Epidermal melanocyte (primary cell): ENCODE measurements at regions not wholly inside any gene's neighbourhood (a gene's known extent, or its start where the extent isn't known, plus 50 kb on each side); places are given as distances from the start of the nearest gene placed in this dataset.

Experiments used
- DNase-seq: peaks from one replicate; pipeline ENCODE4 v3.0.0; 2011; ENCODE audit warnings: low spot score; ENCODE audit not compliant: insufficient read length

DNA sequence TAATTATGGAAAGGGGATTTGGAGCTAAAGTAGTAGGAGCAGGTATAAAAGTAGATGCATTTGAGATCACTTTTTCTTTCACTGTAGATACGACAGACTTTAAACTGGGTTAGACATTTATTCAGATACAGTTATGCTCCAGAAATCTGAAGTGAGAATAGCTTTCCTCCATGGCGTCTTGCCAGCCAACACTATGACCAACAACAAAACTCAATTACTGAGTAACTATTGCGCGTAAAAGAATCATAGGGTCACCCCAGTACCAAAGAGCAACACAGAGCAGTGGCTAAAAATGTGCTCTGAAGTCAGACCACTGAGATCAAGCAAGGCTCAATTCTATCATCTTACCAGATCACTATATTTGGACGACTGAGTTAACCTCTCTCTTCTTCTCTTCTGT, 262.5 kb upstream of the SORCS1 start:
- no peak for DNase-seq

- no peak for DNase-seq
Observed at GRCh38 chr10:107425931-107426553, 261.5 kb upstream of the SORCS1 start.

- DNase-seq: no peak
Observed at GRCh38 chr10:107424628-107425027, 260.1 kb upstream of the SORCS1 start.

GRCh38 chr10:107423903-107424302, 259.4 kb upstream of the SORCS1 start:
- no peak for DNase-seq

DNA sequence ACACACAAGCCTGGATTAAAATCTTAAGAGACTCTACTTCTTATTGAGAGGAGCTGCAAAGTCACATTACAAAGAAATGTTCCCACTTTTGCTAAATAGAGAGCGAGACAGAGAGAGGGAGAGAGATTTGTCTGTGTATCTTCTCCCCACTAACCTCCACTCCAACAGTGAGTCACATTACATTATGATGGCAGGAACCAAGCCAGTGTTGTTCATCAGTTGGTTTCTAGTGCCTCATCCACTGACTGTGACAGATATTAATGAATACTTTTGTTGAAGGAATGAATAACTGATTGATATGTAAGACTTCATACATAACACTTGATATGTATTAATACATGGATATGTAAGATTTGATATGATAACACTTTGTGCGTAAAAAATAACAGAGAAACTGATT, 258.2 kb upstream of the SORCS1 start:
- DNase-seq: no peak

DNA sequence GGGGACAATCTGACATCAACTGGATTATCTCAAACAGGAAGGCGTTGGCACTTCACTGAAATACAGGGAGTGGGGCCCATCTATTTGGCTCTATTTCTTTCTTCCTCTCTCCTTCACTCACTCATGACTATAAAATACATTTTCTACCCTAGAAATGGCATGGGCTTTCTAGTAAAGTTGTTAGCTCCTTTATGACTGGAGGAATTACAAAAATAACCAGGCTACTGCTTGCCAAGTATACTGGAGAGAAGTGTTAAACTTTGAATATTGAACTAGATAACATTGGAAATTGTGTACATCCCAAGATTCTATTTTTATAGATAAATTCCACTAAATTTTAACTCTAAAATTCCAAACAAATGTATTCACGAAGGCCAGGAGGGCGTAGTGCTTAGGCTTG, 255.7 kb upstream of the SORCS1 start:
- DNase-seq: no peak

GRCh38 chr10:107418085-107418806, 253.7 kb upstream of the SORCS1 start:
- no peak for DNase-seq

- no peak for DNase-seq
Observed at GRCh38 chr10:107417446-107417845, 252.9 kb upstream of the SORCS1 start.

- DNase-seq: no peak
Observed at GRCh38 chr10:107415446-107415845, 250.9 kb upstream of the SORCS1 start.

DNA sequence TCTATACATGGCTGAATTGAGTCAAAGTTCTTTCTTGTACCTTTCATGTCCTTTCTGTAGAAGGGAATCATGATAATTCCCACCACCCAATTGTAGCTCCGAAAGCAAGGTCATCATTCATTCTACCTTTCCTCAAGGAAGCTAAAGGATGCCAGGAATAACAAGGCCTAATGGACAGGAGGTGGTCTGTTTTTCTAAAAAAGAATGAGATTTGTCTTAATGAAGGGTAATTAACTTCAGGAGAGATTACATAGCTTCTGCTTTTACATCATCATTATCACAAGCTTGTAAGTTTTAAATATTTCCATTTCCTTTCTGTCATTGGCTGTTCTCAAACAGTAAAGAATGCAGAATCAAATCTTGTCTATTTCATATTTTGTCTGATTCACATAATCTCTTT, 249.5 kb upstream of the SORCS1 start:
- DNase-seq: no peak

- no peak for DNase-seq
Observed at GRCh38 chr10:107409522-107409921, 245.0 kb upstream of the SORCS1 start.

DNA sequence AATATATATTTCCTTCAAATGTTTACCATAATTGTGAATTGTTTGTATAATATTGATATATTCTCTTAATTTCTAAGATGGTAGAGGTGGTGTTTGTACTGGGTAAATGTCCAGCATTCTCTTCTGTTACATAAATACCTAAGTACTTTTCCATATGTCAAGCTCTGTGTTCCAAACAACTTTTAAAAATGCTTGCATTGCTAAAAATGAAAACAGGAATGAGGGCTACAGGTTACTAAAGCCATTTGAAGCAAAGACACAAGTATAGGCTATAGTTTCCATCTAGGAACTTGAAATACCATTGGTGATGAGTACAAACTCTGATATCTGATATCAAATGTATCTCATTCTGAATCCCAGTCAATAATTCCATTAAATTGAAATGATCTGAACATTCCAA, 233.6 kb upstream of the SORCS1 start:
- DNase-seq: no peak

GRCh38 chr10:107391901-107392300, 227.4 kb upstream of the SORCS1 start:
- no peak for DNase-seq

DNA sequence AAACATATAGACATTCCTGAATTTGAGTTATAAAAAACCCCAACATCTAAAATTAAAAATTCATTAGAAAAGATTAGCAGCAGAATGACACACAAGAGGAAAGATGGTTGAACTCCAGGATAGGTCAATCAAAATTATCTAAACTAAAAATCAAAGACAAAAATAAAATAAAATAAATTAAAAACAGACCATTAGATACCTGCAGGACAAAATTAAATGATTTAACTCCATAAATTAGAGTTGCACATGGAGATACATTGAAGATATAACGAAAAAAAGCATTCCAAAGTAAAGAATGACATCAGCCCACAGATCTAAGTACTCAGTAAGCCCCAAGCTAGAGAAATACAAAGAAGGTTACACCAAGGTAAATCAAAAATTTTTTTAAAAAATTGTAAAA, 226.1 kb upstream of the SORCS1 start:
- no peak for DNase-seq

GRCh38 chr10:107383357-107383756, 218.9 kb upstream of the SORCS1 start:
- no peak for DNase-seq

DNA sequence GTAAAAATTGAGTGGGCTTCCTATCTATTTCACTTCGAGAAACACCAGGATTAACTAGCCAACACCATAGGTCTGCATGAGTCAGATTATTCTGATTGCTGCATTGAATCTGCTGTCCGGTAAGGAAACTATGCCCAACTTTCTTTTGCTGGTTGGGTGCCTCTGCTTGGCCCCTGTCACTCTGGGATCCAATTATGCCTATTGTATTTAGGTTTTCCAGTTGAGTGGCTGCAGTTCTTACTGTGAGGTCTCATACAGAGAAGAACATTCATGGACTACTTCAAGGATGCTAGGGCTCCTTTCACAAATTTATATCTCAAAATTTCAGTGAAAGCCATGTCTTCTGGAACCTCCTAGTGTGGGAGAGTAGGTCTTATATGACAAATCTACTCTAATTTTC, 215.1 kb upstream of the SORCS1 start:
- DNase-seq: no peak

DNA sequence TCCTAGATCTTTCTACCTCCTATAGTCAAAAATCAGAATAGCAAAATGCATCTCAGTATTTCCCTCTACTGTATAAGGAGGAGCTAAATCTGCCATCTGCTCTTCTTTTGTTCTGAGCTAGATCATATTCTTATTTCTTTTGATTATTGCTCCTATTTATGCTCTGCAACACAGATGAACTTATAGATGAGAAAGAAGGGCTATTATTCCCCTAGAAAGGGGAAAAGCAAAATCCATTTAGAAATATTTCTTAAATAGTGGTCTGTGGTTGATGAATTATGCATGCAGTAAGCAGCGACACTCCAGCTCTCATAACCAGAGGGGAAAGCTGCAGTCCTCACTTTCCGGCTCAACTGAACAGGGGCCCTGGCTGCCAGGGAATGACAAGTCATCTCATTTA, 207.3 kb upstream of the SORCS1 start:
- no peak for DNase-seq

DNA sequence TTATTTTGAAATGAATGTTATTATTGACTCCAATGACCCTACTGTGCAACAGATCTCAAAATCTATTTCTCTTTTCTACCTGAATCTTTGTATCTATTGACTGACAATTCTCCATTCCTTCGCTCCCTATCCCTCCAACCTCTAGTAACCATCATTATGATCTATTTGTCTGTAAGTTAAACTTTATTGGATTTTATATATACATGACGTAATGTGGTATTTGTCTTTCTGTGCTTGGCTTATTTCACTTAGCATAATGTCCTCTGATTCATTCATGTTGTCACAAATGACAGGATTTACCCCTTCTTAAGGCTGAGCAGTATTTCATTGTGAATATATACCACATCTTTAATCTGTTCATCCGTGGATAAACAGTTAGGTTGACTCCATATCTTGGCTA, 200.4 kb upstream of the SORCS1 start:
- no peak for DNase-seq

- no peak for DNase-seq
Observed at GRCh38 chr10:107362306-107362705, 197.8 kb upstream of the SORCS1 start.

DNA sequence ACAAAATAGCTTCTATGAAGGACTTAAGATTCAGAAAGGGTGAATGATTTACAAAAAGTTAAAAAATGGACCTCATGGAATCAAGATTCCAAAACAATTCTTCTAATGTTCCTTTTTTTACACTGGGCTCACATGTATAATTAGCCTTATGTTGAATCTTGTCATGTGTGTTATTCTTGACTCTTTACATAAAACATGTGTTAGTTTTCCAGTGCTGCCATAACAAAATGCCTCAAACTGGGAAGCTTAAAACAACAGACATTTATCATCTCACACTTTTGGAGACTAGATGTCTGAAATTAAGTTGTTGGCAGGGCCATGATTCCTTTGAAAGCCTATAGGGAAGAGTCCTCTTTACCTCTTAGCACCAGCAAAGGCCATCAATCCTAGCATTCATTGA, 192.5 kb upstream of the SORCS1 start:
- DNase-seq: no peak

DNA sequence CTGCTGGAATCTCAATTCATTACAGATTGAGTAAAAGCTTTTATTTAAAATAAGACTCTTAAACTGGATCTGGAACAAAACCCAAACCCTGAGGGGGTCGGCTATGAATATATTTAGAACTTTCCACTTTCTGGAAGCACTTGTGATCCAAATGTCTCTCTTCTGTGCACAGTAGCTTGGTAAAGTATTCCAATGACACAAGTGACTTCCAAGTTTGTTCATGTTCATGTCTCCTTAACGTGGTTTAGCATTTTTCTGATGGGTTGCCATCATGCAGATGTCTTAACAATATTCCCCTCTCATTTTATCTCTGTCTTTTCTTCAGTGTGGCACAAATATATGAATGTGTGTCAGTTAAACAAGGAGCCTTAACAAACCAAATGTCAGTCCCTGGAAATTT, 191.9 kb upstream of the SORCS1 start:
- DNase-seq: no peak

GRCh38 chr10:107342711-107343110, 178.2 kb upstream of the SORCS1 start:
- DNase-seq: no peak

DNA sequence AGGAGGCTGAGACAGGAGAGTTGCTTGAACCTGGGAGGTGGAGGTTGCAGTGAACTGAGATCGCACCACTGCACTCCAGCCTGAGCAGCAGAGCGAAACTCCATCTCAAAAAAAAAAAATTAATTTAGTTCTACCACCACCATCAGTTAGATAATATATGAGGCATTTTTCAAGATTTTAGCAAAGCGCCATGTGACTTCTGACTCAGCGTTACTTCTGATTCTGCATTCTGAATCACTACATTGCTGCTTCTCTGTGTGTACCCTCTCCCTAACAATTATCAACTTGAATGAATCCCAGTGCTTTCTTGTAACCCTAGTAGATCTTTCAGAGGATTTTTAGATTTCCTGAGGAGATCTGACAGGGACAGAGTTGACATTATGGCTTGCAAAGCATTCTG, 176.8 kb upstream of the SORCS1 start:
- DNase-seq: no peak
